ENCODE measurements at regions not wholly inside any gene's neighbourhood (a gene's known extent, or its start where the extent isn't known, plus 50 kb on each side); places are given as distances from the start of the nearest gene placed in this dataset.

DNA sequence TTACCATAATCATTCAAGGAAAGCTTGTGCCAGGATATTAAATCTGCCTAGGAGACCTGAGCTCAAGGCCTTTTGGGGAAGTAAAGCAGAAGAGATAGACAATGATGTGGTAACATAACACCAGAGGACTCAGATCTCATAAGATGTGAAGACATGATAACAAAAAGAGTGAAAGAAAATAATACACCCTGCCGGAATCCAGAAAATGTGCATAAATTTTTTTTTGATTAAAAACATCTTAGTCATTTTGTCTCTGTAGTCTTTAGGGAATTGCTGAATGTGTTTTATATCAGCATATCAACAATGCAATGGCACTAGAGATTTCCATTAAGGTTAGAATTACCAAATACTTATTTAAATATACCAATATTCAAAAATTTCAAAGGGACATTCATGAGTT lies 326.8 kb upstream of the ROBO1 start:
- TF ChIP-seq POLR2A (IDR thresholded peaks at IDR 0.05), result no peak
- no peak for TF ChIP-seq POLR2AphosphoS5 (IDR thresholded peaks at IDR 0.05)
